Activated CD4-positive, alpha-beta T cell treated with anti-CD3 and anti-CD28 coated beads, Interleukin-2, Interleukin-4, amounts not matched to agents 100 ng/mL and 50 ng/mL, durations not matched to agents 16 hours and 8 hours (primary cell): ENCODE measurements at regions not wholly inside any gene's neighbourhood (a gene's known extent, or its start where the extent isn't known, plus 50 kb on each side); places are given as distances from the start of the nearest gene placed in this dataset.

ENCODE experiments used
- DNase-seq: peaks from one replicate; pipeline ENCODE4 v3.0.0-alpha.2; 2020; ENCODE audit warnings: low spot score

- no peak for DNase-seq
Measured at GRCh38 chr2:122507261-122507660, 751.8 kb downstream of the TSN start.

- DNase-seq: no peak
Measured at GRCh38 chr2:122512091-122512490, 756.6 kb downstream of the TSN start.

- DNase-seq: no peak
Measured at GRCh38 chr2:122514451-122514996, 759.1 kb downstream of the TSN start.

GRCh38 chr2:122515731-122516290, 760.4 kb downstream of the TSN start:
- no peak for DNase-seq

GRCh38 chr2:122516775-122517174, 761.3 kb downstream of the TSN start:
- DNase-seq: no peak

- no peak for DNase-seq
Measured at GRCh38 chr2:122519366-122519765, 763.9 kb downstream of the TSN start.

- no peak for DNase-seq
Measured at GRCh38 chr2:122519821-122520611, 764.6 kb downstream of the TSN start.

GRCh38 chr2:122523143-122523542, 767.7 kb downstream of the TSN start:
- DNase-seq: no peak

- DNase-seq: no peak
Measured at GRCh38 chr2:122523981-122524380, 768.5 kb downstream of the TSN start.

GRCh38 chr2:122525336-122525735, 769.9 kb downstream of the TSN start:
- no peak for DNase-seq

GRCh38 chr2:122528061-122528460, 772.6 kb downstream of the TSN start:
- no peak for DNase-seq

GRCh38 chr2:122528958-122529705, 773.7 kb downstream of the TSN start:
- no peak for DNase-seq

- no peak for DNase-seq
Measured at GRCh38 chr2:122530814-122531213, 775.4 kb downstream of the TSN start.

GRCh38 chr2:122531290-122532071, 776.0 kb downstream of the TSN start:
- no peak for DNase-seq

GRCh38 chr2:122532072-122532344, 776.6 kb downstream of the TSN start:
- DNase-seq: no peak

- DNase-seq: no peak
Measured at GRCh38 chr2:122532481-122532880, 777.0 kb downstream of the TSN start.

- DNase-seq: no peak
Measured at GRCh38 chr2:122535960-122536505, 780.6 kb downstream of the TSN start.

- DNase-seq: no peak
Measured at GRCh38 chr2:122539311-122539710, 783.9 kb downstream of the TSN start.

GRCh38 chr2:122539920-122540319, 784.5 kb downstream of the TSN start:
- no peak for DNase-seq

- DNase-seq: no peak
Measured at GRCh38 chr2:122542236-122542635, 786.8 kb downstream of the TSN start.

GRCh38 chr2:122542646-122543045, 787.2 kb downstream of the TSN start:
- no peak for DNase-seq

- no peak for DNase-seq
Measured at GRCh38 chr2:122543815-122544214, 788.4 kb downstream of the TSN start.
